Esophagus squamous epithelium (tissue), 5 donors: ENCODE measurements at regions not wholly inside any gene's neighbourhood (a gene's known extent, or its start where the extent isn't known, plus 50 kb on each side); places are given as distances from the start of the nearest gene placed in this dataset.
"Not testable (repeated sequence)": the region's sequence is repeated elsewhere in the genome, so short reads cannot be mapped to it uniquely, and the experiment has no call there.

Experiments
- DNase-seq: peaks from one replicate; lab custom pipeline; 2025; lab: John Stamatoyannopoulos, UW
- H3K27ac ChIP-seq, 4 donors: fragments of 200-600 bp; sonication (generic); one replicate each; pipeline ENCODE4 v1.5.1; 2016 to 2019; ENCODE audit warnings: mild to moderate bottlenecking in 1 of 4
- H3K27me3 ChIP-seq, 4 donors: fragments of 200-600 bp; sonication (generic); 1 replicate in 3 of 4; 2 replicates in 1 of 4; pipeline versions ENCODE4 v1.5.1 to v1.6.0; 2017 to 2021; ENCODE audit warnings: antibody characterized with exemption in 1 of 4
- H3K36me3 ChIP-seq, 3 donors: fragments of 200-600 bp; sonication (generic); one replicate each; pipeline ENCODE4 v1.5.1; 2016 to 2019
- H3K4me1 ChIP-seq, 3 donors: fragments of 200-600 bp; sonication (generic); one replicate each; pipeline ENCODE4 v1.5.1; 2017 to 2019
- H3K4me3 ChIP-seq, 4 donors: fragments of 200-600 bp; sonication (generic); 1 replicate in 3 of 4; 2 replicates in 1 of 4; pipeline ENCODE4 v1.5.1; 2016 to 2019; ENCODE audit warnings: mild to moderate bottlenecking in 2 of 4, moderate library complexity in 1 of 4
- H3K9me3 ChIP-seq, 3 donors: fragments of 200-600 bp; sonication (generic); one replicate each; pipeline ENCODE4 v1.5.1; 2016 to 2019
- CTCF ChIP-seq, 6 experiments: fragments of 450-650 bp in 4 of 6; fragments of 200-600 bp in 2 of 6; sonication (generic) in 2 of 6; IDR thresholded peaks; one replicate each; pipeline ENCODE4 v1.5.1; 2016 to 2019; ENCODE audit warnings: antibody characterized with exemption in 6 of 6, mild to moderate bottlenecking in 4 of 6, moderate library complexity in 4 of 6
- POLR2A ChIP-seq, 4 donors: fragments of 450-650 bp; IDR thresholded peaks; one replicate each; pipeline ENCODE4 v1.6.1; 2017; ENCODE audit warnings: antibody characterized with exemption in 4 of 4, mild to moderate bottlenecking in 4 of 4, moderate library complexity in 3 of 4
- WGBS, 2 donors: methylation state at CpG; one replicate each; pipeline ENCODE4 v1.1.5; 2018; 5-methylcytosine and 5-hydroxymethylcytosine counted together
- intact Hi-C: fragments of 100-400 bp; cut with DNase I; formaldehyde crosslinking; loops from one replicate; pipeline ENCODE4 v1.15.0; 2022
- donor health status: DM: yes; HTN: yes; CAD: no.

GRCh38 chr7:51601461-51601860, 284.9 kb upstream of the COBL start:
- no peaks in the 10 kb centered on the region for H3K4me1 ChIP-seq
- no peak overlapping the region for H3K27ac ChIP-seq
- peaks cover 0 to 4% (median 0%) of the 10 kb centered on the region in 3 donors for H3K9me3 ChIP-seq
- no peaks in the 10 kb centered on the region for H3K36me3 ChIP-seq
- no peaks in the 10 kb centered on the region for H3K27me3 ChIP-seq
- no peak for DNase-seq
- H3K4me3 ChIP-seq, result no peak overlapping the region
- WGBS, 2 donors, result 52 to 68% methylated on average over 3 of the region's 3 CpGs
- TF ChIP-seq CTCF (IDR thresholded peaks at IDR 0.05) (no peak), POLR2A (IDR thresholded peaks at IDR 0.05) (no peak)
- intact Hi-C loops, result no loop called here

- H3K4me3 ChIP-seq, H3K4me1 ChIP-seq, H3K36me3 ChIP-seq, H3K27ac ChIP-seq, intact Hi-C loops, DNase-seq, H3K27me3 ChIP-seq, H3K9me3 ChIP-seq: not testable (repeated sequence)
- whole genome bisulfite sequencing, 2 donors, result 84 to 91% methylated on average over 9 of the region's 9 CpGs
These were observed 283.3 kb upstream of the COBL start for GRCh38 chr7:51599935-51600334.

GRCh38 chr7:51593628-51594027, 277.0 kb upstream of the COBL start:
- H3K27me3 ChIP-seq, result no peaks in the 10 kb centered on the region
- TF ChIP-seq CTCF (IDR thresholded peaks at IDR 0.05), result no peak
- no peak for TF ChIP-seq POLR2A (IDR thresholded peaks at IDR 0.05)
- no peaks in the 10 kb centered on the region for H3K9me3 ChIP-seq
- DNase-seq, result no peak
- no peak overlapping the region for H3K4me3 ChIP-seq
- no peaks in the 10 kb centered on the region for H3K36me3 ChIP-seq
- WGBS, 2 donors, result 40 to 51% methylated on average over 2 of the region's 2 CpGs
- intact Hi-C loops, result no loop called here
- no peak overlapping the region for H3K27ac ChIP-seq
- no peaks in the 10 kb centered on the region for H3K4me1 ChIP-seq

- WGBS, 2 donors, result 74 to 75% methylated on average over 10 of the region's 10 CpGs
- intact Hi-C loops, result no loop called here
- no peak for TF ChIP-seq CTCF (IDR thresholded peaks at IDR 0.05)
- TF ChIP-seq POLR2A (IDR thresholded peaks at IDR 0.05), result no peak
These were observed 276.4 kb upstream of the COBL start for GRCh38 chr7:51592842-51593599.

GRCh38 chr7:51591223-51591622, 274.6 kb upstream of the COBL start:
- Histone ChIP-seq H3K9me3 (no peaks in the 10 kb centered on the region), H3K27ac (no peak overlapping the region), H3K27me3 (no peaks in the 10 kb centered on the region), H3K36me3 (no peaks in the 10 kb centered on the region), H3K4me1 (no peaks in the 10 kb centered on the region), H3K4me3 (no peak overlapping the region)
- intact Hi-C loops, result no loop called here
- WGBS, 2 donors, result 11 to 14% methylated on average over 2 of the region's 2 CpGs
- no peak for TF ChIP-seq POLR2A (IDR thresholded peaks at IDR 0.05)
- no peak for TF ChIP-seq CTCF (IDR thresholded peaks at IDR 0.05)
- DNase-seq, result no peak

More at GRCh38 chr7:51592842-51593599, 276.4 kb upstream of the COBL start:
- Histone ChIP-seq H3K27me3 (no peaks in the 10 kb centered on the region), H3K4me1 (no peaks in the 10 kb centered on the region), H3K9me3 (no peaks in the 10 kb centered on the region), H3K4me3 (no peak overlapping the region), H3K36me3 (no peaks in the 10 kb centered on the region), H3K27ac (no peak overlapping the region)
- no peak for DNase-seq
